WI38 (cell line): ENCODE measurements at regions not wholly inside any gene's neighbourhood (a gene's known extent, or its start where the extent isn't known, plus 50 kb on each side); places are given as distances from the start of the nearest gene placed in this dataset.

Experiments used
- H3K4me3 ChIP-seq: 2 replicates; pipeline ENCODE4 v1.5.1; 2011; ENCODE audit warnings: low read depth, mild to moderate bottlenecking, control low read depth, low read length
- CTCF ChIP-seq: IDR thresholded peaks from 2 replicates; pipeline ENCODE4 v1.5.1; 2012; ENCODE audit warnings: low read depth, mild to moderate bottlenecking, control low read depth, low read length

GRCh38 chr10:106493751-106494150 is 670.8 kb downstream of the SORCS1 start:
- TF ChIP-seq CTCF = no peak

GRCh38 chr10:106493226-106493625 is 671.3 kb downstream of the SORCS1 start:
- no peak for TF ChIP-seq CTCF
- no peak overlapping the region for H3K4me3 ChIP-seq

More at GRCh38 chr10:106493751-106494150, 670.8 kb downstream of the SORCS1 start:
- no peak overlapping the region for H3K4me3 ChIP-seq

- no peak overlapping the region for H3K4me3 ChIP-seq
- TF ChIP-seq CTCF = no peak
Measured at GRCh38 chr10:106487726-106488125, 676.8 kb downstream of the SORCS1 start.

- no peak overlapping the region for H3K4me3 ChIP-seq
- TF ChIP-seq CTCF = no peak
Measured at GRCh38 chr10:106481598-106482275, 682.8 kb downstream of the SORCS1 start.

GRCh38 chr10:106479636-106480035 is 684.9 kb downstream of the SORCS1 start:
- H3K4me3 ChIP-seq = no peak overlapping the region

GRCh38 chr10:106474876-106475275 is 689.6 kb downstream of the SORCS1 start:
- H3K4me3 ChIP-seq = no peak overlapping the region
- TF ChIP-seq CTCF = no peak

More at GRCh38 chr10:106479636-106480035, 684.9 kb downstream of the SORCS1 start:
- TF ChIP-seq CTCF = no peak

- H3K4me3 ChIP-seq = no peak overlapping the region
- TF ChIP-seq CTCF = no peak
Measured at GRCh38 chr10:106473129-106473685, 691.3 kb downstream of the SORCS1 start.
